ENCODE measurements at regions not wholly inside any gene's neighbourhood (a gene's known extent, or its start where the extent isn't known, plus 50 kb on each side); places are given as distances from the start of the nearest gene placed in this dataset.

- intact Hi-C loops (cut with micrococcal nuclease): no loop called here
- Histone ChIP-seq H3K9me2 (ENCODE audit: insufficient read depth) (no peaks in the 10 kb centered on the region), H3K79me2 (ENCODE audit: insufficient read depth, low read length) (no peaks in the 10 kb centered on the region), H3K27ac (ENCODE audit: low read depth, low read length) (no peak overlapping the region), H3K9me3 (ENCODE audit: control insufficient read depth in 1 of 2, insufficient read depth in 1 of 2, low read depth in 1 of 2, low read length in 2 of 2) (peaks cover 4 to 8% of the 10 kb centered on the region in 2 experiments; a peak in 2 of 4 replicates), H3K4me3 (replicated peaks in 1 of 2; ENCODE audit: low read depth in 1 of 2, low read length in 2 of 2) (no peak overlapping the region), H2AFZ (ENCODE audit: low read depth, low read length, poor library complexity, severe bottlenecking) (no peak overlapping the region), H3K36me3 (ENCODE audit: control insufficient read depth in 1 of 2, insufficient read depth in 2 of 2, low read length in 2 of 2) (no peaks in the 10 kb centered on the region), H3K9ac (ENCODE audit: low read length) (no peak overlapping the region), H3K4me2 (ENCODE audit: low read length) (no peak overlapping the region), H3K27me3 (ENCODE audit: insufficient read depth, low read length) (no peaks in the 10 kb centered on the region), H4K20me1 (ENCODE audit: insufficient read depth) (no peaks in the 10 kb centered on the region), H3K4me1 (ENCODE audit: control insufficient read depth in 1 of 2, insufficient read depth in 2 of 2, low read length in 2 of 2) (no peaks in the 10 kb centered on the region)
- ATAC-seq (no peak), DNase-seq (ENCODE audit: low read depth, low spot score) (no peak)
- ChIA-PET CTCF (no interaction called here), RAD21 (ENCODE audit: low non-redundant PET in 1 of 2, low total read pairs in 2 of 2, uncharacterized antibody in 2 of 2, unreplicated experiment in 2 of 2) (no interaction called here), POLR2A (no interaction called here)
- TF ChIP-seq POLR2A (IDR thresholded peaks at IDR 0.05; ENCODE audit: borderline replicate concordance, extremely low read depth, insufficient read depth, insufficient read length) (no peak), REST (IDR thresholded peaks at IDR 0.05; ENCODE audit: low read depth) (no peak), TCF7L2 (IDR thresholded peaks at IDR 0.05; ENCODE audit: borderline replicate concordance, extremely low read depth, insufficient read depth, insufficient read length) (no peak), CEBPB (IDR thresholded peaks at IDR 0.05; ENCODE audit: low read depth) (no peak), SIN3A (IDR thresholded peaks at IDR 0.05; ENCODE audit: low read depth) (no peak), EZH2 (IDR thresholded peaks at IDR 0.05) (no peak), ATF3 (IDR thresholded peaks at IDR 0.05) (no peak), FOSL1 (IDR thresholded peaks at IDR 0.05; ENCODE audit: low read depth) (no peak), JUND (IDR thresholded peaks at IDR 0.05) (no peak), ELF1 (IDR thresholded peaks at IDR 0.05; ENCODE audit: borderline replicate concordance, low read depth) (no peak), RAD21 (IDR thresholded peaks at IDR 0.05; ENCODE audit: low read depth) (no peak), CTCF (IDR thresholded peaks at IDR 0.05 in 2 of 3, conservative IDR thresholded peaks at IDR 0.05 in 1 of 3; ENCODE audit: borderline replicate concordance in 1 of 3, insufficient read depth in 1 of 3, low read depth in 2 of 3, low read length in 2 of 3) (no peak), POLR2AphosphoS5 (IDR thresholded peaks at IDR 0.05; ENCODE audit: low read depth, low read length) (no peak), SRF (IDR thresholded peaks at IDR 0.05; ENCODE audit: low read depth) (no peak), SP1 (IDR thresholded peaks at IDR 0.05; ENCODE audit: low read depth) (no peak), EGR1 (IDR thresholded peaks at IDR 0.05; ENCODE audit: low read depth) (no peak)
- TF ChIP-seq, protein P1, sequence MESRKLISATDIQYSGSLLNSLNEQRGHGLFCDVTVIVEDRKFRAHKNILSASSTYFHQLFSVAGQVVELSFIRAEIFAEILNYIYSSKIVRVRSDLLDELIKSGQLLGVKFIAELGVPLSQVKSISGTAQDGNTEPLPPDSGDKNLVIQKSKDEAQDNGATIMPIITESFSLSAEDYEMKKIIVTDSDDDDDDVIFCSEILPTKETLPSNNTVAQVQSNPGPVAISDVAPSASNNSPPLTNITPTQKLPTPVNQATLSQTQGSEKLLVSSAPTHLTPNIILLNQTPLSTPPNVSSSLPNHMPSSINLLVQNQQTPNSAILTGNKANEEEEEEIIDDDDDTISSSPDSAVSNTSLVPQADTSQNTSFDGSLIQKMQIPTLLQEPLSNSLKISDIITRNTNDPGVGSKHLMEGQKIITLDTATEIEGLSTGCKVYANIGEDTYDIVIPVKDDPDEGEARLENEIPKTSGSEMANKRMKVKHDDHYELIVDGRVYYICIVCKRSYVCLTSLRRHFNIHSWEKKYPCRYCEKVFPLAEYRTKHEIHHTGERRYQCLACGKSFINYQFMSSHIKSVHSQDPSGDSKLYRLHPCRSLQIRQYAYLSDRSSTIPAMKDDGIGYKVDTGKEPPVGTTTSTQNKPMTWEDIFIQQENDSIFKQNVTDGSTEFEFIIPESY (IDR thresholded peaks at IDR 0.05; ENCODE audit: extremely low read depth, insufficient replicate concordance, low read length): no peak
- TF ChIP-seq, protein P2, sequence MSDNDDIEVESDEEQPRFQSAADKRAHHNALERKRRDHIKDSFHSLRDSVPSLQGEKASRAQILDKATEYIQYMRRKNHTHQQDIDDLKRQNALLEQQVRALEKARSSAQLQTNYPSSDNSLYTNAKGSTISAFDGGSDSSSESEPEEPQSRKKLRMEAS (IDR thresholded peaks at IDR 0.05): no peak
- no TSS peak for BruUV-seq (replicated peaks)
Measured at GRCh38 chr7:9030976-9031375, 597.6 kb downstream of the NXPH1 start.
